Endodermal cell (in vitro differentiated cells): ENCODE measurements at regions not wholly inside any gene's neighbourhood (a gene's known extent, or its start where the extent isn't known, plus 50 kb on each side); places are given as distances from the start of the nearest gene placed in this dataset.

Experiments
- DNase-seq: peaks from one replicate; pipeline ENCODE4 v3.0.0-alpha.2; 2017
- H3K27ac ChIP-seq: 2 replicates; pipeline ENCODE4 v1.5.1; 2013; ENCODE audit warnings: mild to moderate bottlenecking, low read depth, low read length, moderate library complexity
- H3K27me3 ChIP-seq: 2 replicates; pipeline ENCODE4 v1.6.1; 2013; ENCODE audit warnings: mild to moderate bottlenecking, low read length, moderate library complexity; ENCODE audit not compliant: insufficient read depth, control insufficient read depth, poor library complexity, severe bottlenecking
- H3K36me3 ChIP-seq: 2 replicates; pipeline ENCODE4 v1.7.0; 2013; ENCODE audit warnings: mild to moderate bottlenecking, low read length, moderate library complexity; ENCODE audit not compliant: control insufficient read depth, insufficient read depth
- H3K4me1 ChIP-seq: one replicate; pipeline ENCODE4 v1.7.0; 2013; ENCODE audit warnings: low read length; ENCODE audit not compliant: control insufficient read depth, insufficient read depth
- H3K4me3 ChIP-seq: 2 replicates; pipeline ENCODE4 v1.5.1; 2013; ENCODE audit warnings: mild to moderate bottlenecking, low read length, moderate library complexity
- H3K9ac ChIP-seq: 2 replicates; pipeline ENCODE4 v1.6.1; 2013; ENCODE audit warnings: mild to moderate bottlenecking, low read length, moderate library complexity; ENCODE audit not compliant: poor library complexity, severe bottlenecking; ENCODE audit errors: extremely low read depth
- H3K9me3 ChIP-seq: 2 replicates; pipeline ENCODE4 v1.6.1; 2013; ENCODE audit warnings: mild to moderate bottlenecking, low read length, moderate library complexity; ENCODE audit not compliant: control insufficient read depth
- H3K27ac Mint-ChIP-seq: 2 replicates; pipeline ENCODE4 v1.8.0; 2020; ENCODE audit warnings: mixed read lengths
- H3K27me3 Mint-ChIP-seq: 2 replicates; pipeline ENCODE4 v1.8.0; 2021; ENCODE audit warnings: mild to moderate bottlenecking, mixed read lengths; ENCODE audit not compliant: insufficient read depth
- H3K36me3 Mint-ChIP-seq: 2 replicates; pipeline ENCODE4 v1.8.0; 2020; ENCODE audit warnings: low read depth, mixed read lengths
- H3K4me1 Mint-ChIP-seq: 2 replicates; pipeline ENCODE4 v1.8.0; 2020; ENCODE audit warnings: mixed read lengths
- H3K4me3 Mint-ChIP-seq: 2 replicates; pipeline ENCODE4 v1.8.0; 2020; ENCODE audit warnings: mild to moderate bottlenecking, moderate library complexity, mixed read lengths
- H3K9me3 Mint-ChIP-seq: 2 replicates; pipeline ENCODE4 v1.8.0; 2020; ENCODE audit warnings: mild to moderate bottlenecking, mixed read lengths
- CTCF ChIP-seq: fragments of 200-600 bp; sonication (generic); conservative IDR thresholded peaks from 2 replicates; pipeline ENCODE4 v1.5.0; 2021; ENCODE audit warnings: antibody characterized with exemption, mild to moderate bottlenecking
- WGBS, 2 experiments: methylation state at CpG; one replicate each; pipeline versions ENCODE4 v1.1.5 to v1.1.7; 2013; ENCODE audit warnings: missing lambda C conversion rate in 2 of 2, mixed read lengths in 1 of 2; ENCODE audit not compliant: insufficient coverage in 1 of 2, insufficient read length in 1 of 2; 5-methylcytosine and 5-hydroxymethylcytosine counted together

DNA sequence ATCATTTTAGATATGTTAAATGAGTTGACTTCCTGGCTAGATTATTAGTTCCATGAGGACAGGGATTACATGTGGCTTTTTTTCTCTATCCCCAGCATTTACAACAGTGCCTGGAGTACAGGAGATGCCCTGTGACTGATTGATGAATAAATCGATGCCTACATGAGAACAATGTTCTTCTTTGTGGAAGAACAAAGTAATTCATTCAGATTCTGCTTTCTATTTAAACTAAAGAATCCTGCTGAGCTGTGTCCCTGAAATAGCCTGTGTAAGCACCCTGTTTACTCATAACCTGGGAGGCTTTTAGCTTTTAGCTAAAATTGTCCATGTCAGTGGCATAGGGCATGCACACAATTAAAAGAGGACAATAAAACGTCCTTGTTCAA is 125.1 kb upstream of the BTBD3 start:
- TF ChIP-seq CTCF, result no peak
- no peak overlapping the region for H3K27ac Mint-ChIP-seq
- no peaks in the 10 kb centered on the region for H3K36me3 Mint-ChIP-seq
- DNase-seq, result no peak
- WGBS, 2 experiments, result 33 to 79% methylated on average over 1 to 2 of the region's 2 CpGs
- peak overlapping the region; percentile 4 for H3K27ac ChIP-seq
- H3K4me1 Mint-ChIP-seq, result peaks cover 11% of the 10 kb centered on the region
- no peaks in the 10 kb centered on the region for H3K9me3 Mint-ChIP-seq
- no peaks in the 10 kb centered on the region for H3K9me3 ChIP-seq
- H3K36me3 ChIP-seq, result no peaks in the 10 kb centered on the region
- H3K4me3 Mint-ChIP-seq, result no peak overlapping the region
- peaks cover 2% of the 10 kb centered on the region for H3K4me1 ChIP-seq
- no peak overlapping the region for H3K9ac ChIP-seq
- no peaks in the 10 kb centered on the region for H3K27me3 Mint-ChIP-seq
- no peak overlapping the region for H3K4me3 ChIP-seq
- no peaks in the 10 kb centered on the region for H3K27me3 ChIP-seq

DNA sequence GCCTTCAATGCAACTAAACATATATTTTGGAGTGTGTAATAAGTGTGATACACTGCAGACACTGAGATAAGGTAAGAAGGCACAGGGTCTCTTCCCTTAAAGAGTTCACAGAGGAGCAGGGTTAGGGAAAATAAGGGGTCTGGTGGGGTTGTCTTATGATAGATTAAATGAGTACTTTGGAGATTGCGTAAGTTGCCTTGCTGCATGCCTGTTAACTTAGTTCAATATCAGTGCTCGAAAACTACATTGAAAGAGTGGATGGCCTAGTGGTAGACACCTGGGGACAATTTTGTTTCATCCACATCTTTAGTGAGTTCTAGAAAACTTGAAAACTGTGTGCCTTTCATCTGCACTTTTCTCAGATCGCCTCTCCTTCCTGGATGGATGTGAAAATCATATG is 123.2 kb upstream of the BTBD3 start:
- no peaks in the 10 kb centered on the region for H3K9me3 ChIP-seq
- Mint-ChIP-seq H3K4me1 (peaks cover 18% of the 10 kb centered on the region), H3K36me3 (no peaks in the 10 kb centered on the region), H3K9me3 (no peaks in the 10 kb centered on the region), H3K4me3 (no peak overlapping the region), H3K27me3 (no peaks in the 10 kb centered on the region), H3K27ac (no peak overlapping the region)
- no peak for DNase-seq
- TF ChIP-seq CTCF, result no peak
- H3K4me3 ChIP-seq, result no peak overlapping the region
- peaks cover 9% of the 10 kb centered on the region for H3K4me1 ChIP-seq
- no peaks in the 10 kb centered on the region for H3K36me3 ChIP-seq
- no peak overlapping the region for H3K9ac ChIP-seq
- H3K27ac ChIP-seq, result no peak overlapping the region
- H3K27me3 ChIP-seq, result no peaks in the 10 kb centered on the region
- WGBS, 2 experiments, result 97 to 100% methylated on average over 3 of the region's 3 CpGs

DNA sequence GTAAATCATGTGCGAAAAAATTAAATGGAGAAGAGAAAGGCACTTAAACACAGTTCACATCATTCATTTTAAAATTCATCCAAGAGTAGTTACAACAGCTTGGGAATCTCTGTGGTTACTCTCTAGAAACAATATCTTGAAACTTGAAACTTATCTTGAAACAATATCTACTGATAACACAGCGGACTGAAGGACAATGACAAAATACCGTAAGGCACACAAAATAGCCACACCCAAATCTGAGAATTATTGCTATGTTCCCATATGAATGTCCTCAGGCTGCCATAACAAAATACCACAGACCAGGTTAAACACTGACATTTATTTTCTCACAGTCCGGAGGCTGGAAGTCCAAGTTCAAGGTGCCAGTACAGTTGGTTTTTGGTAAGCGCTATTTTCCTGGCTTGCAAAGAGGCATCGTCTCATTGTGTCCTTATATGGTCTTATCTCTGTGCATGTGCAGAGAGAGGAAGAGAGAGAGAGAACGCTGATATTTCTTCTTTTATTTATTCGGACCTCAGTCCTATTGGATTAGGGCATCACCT is 122.5 kb upstream of the BTBD3 start:
- Histone ChIP-seq H3K27me3 (no peaks in the 10 kb centered on the region), H3K36me3 (no peaks in the 10 kb centered on the region), H3K4me1 (peaks cover 9% of the 10 kb centered on the region), H3K9me3 (no peaks in the 10 kb centered on the region), H3K9ac (no peak overlapping the region), H3K4me3 (no peak overlapping the region), H3K27ac (no peak overlapping the region)
- Mint-ChIP-seq H3K4me3 (no peak overlapping the region), H3K27ac (no peak overlapping the region), H3K4me1 (peaks cover 21% of the 10 kb centered on the region), H3K9me3 (no peaks in the 10 kb centered on the region), H3K27me3 (no peaks in the 10 kb centered on the region), H3K36me3 (no peaks in the 10 kb centered on the region)
- TF ChIP-seq CTCF, result no peak
- 87 to 88% methylated on average over 3 to 8 of the region's 8 CpGs for WGBS, 2 experiments
- DNase-seq, result no peak
